ENCODE measurements at regions not wholly inside any gene's neighbourhood (a gene's known extent, or its start where the extent isn't known, plus 50 kb on each side); places are given as distances from the start of the nearest gene placed in this dataset.

GRCh38 chr6:106890447-106890846, 84.1 kb downstream of the CD24 start:
- no peak overlapping the region for H3K27ac ChIP-seq (ENCODE audit: low read length, poor library complexity, severe bottlenecking)
- no peak overlapping the region for H3K14ac ChIP-seq (ENCODE audit: low read length in 2 of 2)
- no peak overlapping the region for H3K23ac ChIP-seq (ENCODE audit: low read length in 2 of 2)
- H3K4me1 ChIP-seq (ENCODE audit: control insufficient read depth, insufficient read depth, low read depth, low read length) = no peaks in the 10 kb centered on the region
- DNase-seq = no peak
- no peak overlapping the region for H2AFZ ChIP-seq (ENCODE audit: low read depth, low read length)
- H3K79me1 ChIP-seq (replicated peaks; ENCODE audit: low read length, poor library complexity, severe bottlenecking) = no peaks in the 10 kb centered on the region
- no peak overlapping the region for H3K4me3 ChIP-seq (ENCODE audit: insufficient read depth in 1 of 2, low read depth in 1 of 2, low read length in 2 of 2)
- H3K4me2 ChIP-seq (ENCODE audit: low read length, poor library complexity, severe bottlenecking) = no peak overlapping the region
- 100% methylated on average over 1 of the region's 2 CpGs for WGBS
- H3K36me3 ChIP-seq (ENCODE audit: control insufficient read depth in 1 of 2, insufficient read depth in 2 of 2, low read depth in 1 of 2, low read length in 2 of 2) = no peaks in the 10 kb centered on the region
- no peak overlapping the region for H4K91ac ChIP-seq (ENCODE audit: low read length)
- peaks cover 6 to 12% of the 10 kb centered on the region in 2 experiments for H3K27me3 ChIP-seq (ENCODE audit: control insufficient read depth in 1 of 2, insufficient read depth in 1 of 2, low read length in 2 of 2)
- H3K9ac ChIP-seq (ENCODE audit: low read length) = no peak overlapping the region
- no peak overlapping the region for H2BK15ac ChIP-seq (ENCODE audit: low read depth, poor library complexity, severe bottlenecking)
- no peak overlapping the region for H3K18ac ChIP-seq (ENCODE audit: low read depth in 1 of 2, low read length in 2 of 2)
- no peak overlapping the region for H2AK5ac ChIP-seq (ENCODE audit: low read length, severe bottlenecking)
- H2BK12ac ChIP-seq (ENCODE audit: low read length in 2 of 2) = no peak overlapping the region
- no peak overlapping the region for H2BK120ac ChIP-seq (ENCODE audit: low read depth, low read length)
- no peak overlapping the region for H4K8ac ChIP-seq (ENCODE audit: low read length)
- no peak overlapping the region for H3K4ac ChIP-seq (ENCODE audit: low read depth in 1 of 2, low read length in 2 of 2)
- no peaks in the 10 kb centered on the region for H3K9me3 ChIP-seq (ENCODE audit: control insufficient read depth, low read length)
- no peak overlapping the region for H2BK5ac ChIP-seq (ENCODE audit: low read depth, low read length, poor library complexity, severe bottlenecking)

GRCh38 chr6:106889692-106890091, 84.8 kb downstream of the CD24 start:
- Histone ChIP-seq H2AFZ (ENCODE audit: low read depth, low read length) (no peak overlapping the region), H3K4me2 (ENCODE audit: low read length, poor library complexity, severe bottlenecking) (no peak overlapping the region), H3K4ac (ENCODE audit: low read depth in 1 of 2, low read length in 2 of 2) (no peak overlapping the region), H3K27ac (ENCODE audit: low read length, poor library complexity, severe bottlenecking) (no peak overlapping the region), H3K18ac (ENCODE audit: low read depth in 1 of 2, low read length in 2 of 2) (no peak overlapping the region), H3K9ac (ENCODE audit: low read length) (no peak overlapping the region), H3K23ac (ENCODE audit: low read length in 2 of 2) (no peak overlapping the region), H4K91ac (ENCODE audit: low read length) (no peak overlapping the region), H3K14ac (ENCODE audit: low read length in 2 of 2) (no peak overlapping the region), H3K9me3 (ENCODE audit: control insufficient read depth, low read length) (no peaks in the 10 kb centered on the region), H2BK5ac (ENCODE audit: low read depth, low read length, poor library complexity, severe bottlenecking) (no peak overlapping the region), H2BK12ac (ENCODE audit: low read length in 2 of 2) (no peak overlapping the region), H3K36me3 (ENCODE audit: control insufficient read depth in 1 of 2, insufficient read depth in 2 of 2, low read depth in 1 of 2, low read length in 2 of 2) (no peaks in the 10 kb centered on the region), H2BK15ac (ENCODE audit: low read depth, poor library complexity, severe bottlenecking) (no peak overlapping the region), H3K4me3 (ENCODE audit: insufficient read depth in 1 of 2, low read depth in 1 of 2, low read length in 2 of 2) (no peak overlapping the region), H3K79me1 (replicated peaks; ENCODE audit: low read length, poor library complexity, severe bottlenecking) (no peaks in the 10 kb centered on the region), H2AK5ac (ENCODE audit: low read length, severe bottlenecking) (no peak overlapping the region), H4K8ac (ENCODE audit: low read length) (no peak overlapping the region), H3K4me1 (ENCODE audit: control insufficient read depth, insufficient read depth, low read depth, low read length) (no peaks in the 10 kb centered on the region), H2BK120ac (ENCODE audit: low read depth, low read length) (no peak overlapping the region), H3K27me3 (ENCODE audit: control insufficient read depth in 1 of 2, insufficient read depth in 1 of 2, low read length in 2 of 2) (peaks cover 6 to 12% of the 10 kb centered on the region in 2 experiments)
- DNase-seq = no peak
- 91% methylated on average over 1 of the region's 1 CpG for WGBS

- H3K14ac ChIP-seq (ENCODE audit: low read length in 2 of 2) = no peak overlapping the region
- H4K8ac ChIP-seq (ENCODE audit: low read length) = no peak overlapping the region
- no peak overlapping the region for H3K4me3 ChIP-seq (ENCODE audit: insufficient read depth in 1 of 2, low read depth in 1 of 2, low read length in 2 of 2)
- 70% methylated on average over 4 of the region's 8 CpGs for WGBS
- H3K18ac ChIP-seq (ENCODE audit: low read depth in 1 of 2, low read length in 2 of 2) = no peak overlapping the region
- H3K4me2 ChIP-seq (ENCODE audit: low read length, poor library complexity, severe bottlenecking) = no peak overlapping the region
- no peak overlapping the region for H3K23ac ChIP-seq (ENCODE audit: low read length in 2 of 2)
- no peak overlapping the region for H2AFZ ChIP-seq (ENCODE audit: low read depth, low read length)
- H3K27me3 ChIP-seq (ENCODE audit: control insufficient read depth in 1 of 2, insufficient read depth in 1 of 2, low read length in 2 of 2) = no peaks in the 10 kb centered on the region
- H3K9ac ChIP-seq (ENCODE audit: low read length) = no peak overlapping the region
- H2BK5ac ChIP-seq (ENCODE audit: low read depth, low read length, poor library complexity, severe bottlenecking) = no peak overlapping the region
- DNase-seq = no peak
- H4K91ac ChIP-seq (ENCODE audit: low read length) = no peak overlapping the region
- H3K9me3 ChIP-seq (ENCODE audit: control insufficient read depth, low read length) = no peaks in the 10 kb centered on the region
- H2BK12ac ChIP-seq (ENCODE audit: low read length in 2 of 2) = no peak overlapping the region
- no peak overlapping the region for H2BK15ac ChIP-seq (ENCODE audit: low read depth, poor library complexity, severe bottlenecking)
- H3K36me3 ChIP-seq (ENCODE audit: control insufficient read depth in 1 of 2, insufficient read depth in 2 of 2, low read depth in 1 of 2, low read length in 2 of 2) = no peaks in the 10 kb centered on the region
- H3K79me1 ChIP-seq (replicated peaks; ENCODE audit: low read length, poor library complexity, severe bottlenecking) = no peaks in the 10 kb centered on the region
- H3K4ac ChIP-seq (ENCODE audit: low read depth in 1 of 2, low read length in 2 of 2) = no peak overlapping the region
- no peak overlapping the region for H3K27ac ChIP-seq (ENCODE audit: low read length, poor library complexity, severe bottlenecking)
- no peak overlapping the region for H2AK5ac ChIP-seq (ENCODE audit: low read length, severe bottlenecking)
- no peak overlapping the region for H2BK120ac ChIP-seq (ENCODE audit: low read depth, low read length)
- no peaks in the 10 kb centered on the region for H3K4me1 ChIP-seq (ENCODE audit: control insufficient read depth, insufficient read depth, low read depth, low read length)
Measured at GRCh38 chr6:106886922-106887797, 87.4 kb downstream of the CD24 start.

GRCh38 chr6:106886081-106886843, 88.3 kb downstream of the CD24 start:
- H3K4me2 ChIP-seq (ENCODE audit: low read length, poor library complexity, severe bottlenecking) = no peak overlapping the region
- DNase-seq = no peak

More at GRCh38 chr6:106886081-106886843, 88.3 kb downstream of the CD24 start:
- no peak overlapping the region for H2AFZ ChIP-seq (ENCODE audit: low read depth, low read length)
- 63% methylated on average over 2 of the region's 9 CpGs for WGBS
- H3K79me1 ChIP-seq (replicated peaks; ENCODE audit: low read length, poor library complexity, severe bottlenecking) = no peaks in the 10 kb centered on the region
- H2BK15ac ChIP-seq (ENCODE audit: low read depth, poor library complexity, severe bottlenecking) = no peak overlapping the region
- H4K91ac ChIP-seq (ENCODE audit: low read length) = no peak overlapping the region
- no peaks in the 10 kb centered on the region for H3K9me3 ChIP-seq (ENCODE audit: control insufficient read depth, low read length)
- H3K27me3 ChIP-seq (ENCODE audit: control insufficient read depth in 1 of 2, insufficient read depth in 1 of 2, low read length in 2 of 2) = no peaks in the 10 kb centered on the region
- H2BK120ac ChIP-seq (ENCODE audit: low read depth, low read length) = no peak overlapping the region
- H3K4ac ChIP-seq (ENCODE audit: low read depth in 1 of 2, low read length in 2 of 2) = no peak overlapping the region
- no peaks in the 10 kb centered on the region for H3K36me3 ChIP-seq (ENCODE audit: control insufficient read depth in 1 of 2, insufficient read depth in 2 of 2, low read depth in 1 of 2, low read length in 2 of 2)
- no peak overlapping the region for H2BK12ac ChIP-seq (ENCODE audit: low read length in 2 of 2)
- H3K23ac ChIP-seq (ENCODE audit: low read length in 2 of 2) = no peak overlapping the region
- no peak overlapping the region for H3K14ac ChIP-seq (ENCODE audit: low read length in 2 of 2)
- no peaks in the 10 kb centered on the region for H3K4me1 ChIP-seq (ENCODE audit: control insufficient read depth, insufficient read depth, low read depth, low read length)
- no peak overlapping the region for H3K9ac ChIP-seq (ENCODE audit: low read length)
- no peak overlapping the region for H3K18ac ChIP-seq (ENCODE audit: low read depth in 1 of 2, low read length in 2 of 2)
- no peak overlapping the region for H2AK5ac ChIP-seq (ENCODE audit: low read length, severe bottlenecking)
- H3K27ac ChIP-seq (ENCODE audit: low read length, poor library complexity, severe bottlenecking) = no peak overlapping the region
- H3K4me3 ChIP-seq (ENCODE audit: insufficient read depth in 1 of 2, low read depth in 1 of 2, low read length in 2 of 2) = no peak overlapping the region
- H2BK5ac ChIP-seq (ENCODE audit: low read depth, low read length, poor library complexity, severe bottlenecking) = no peak overlapping the region
- H4K8ac ChIP-seq (ENCODE audit: low read length) = no peak overlapping the region
